ENCODE measurements at regions not wholly inside any gene's neighbourhood (a gene's known extent, or its start where the extent isn't known, plus 50 kb on each side); places are given as distances from the start of the nearest gene placed in this dataset.

DNA sequence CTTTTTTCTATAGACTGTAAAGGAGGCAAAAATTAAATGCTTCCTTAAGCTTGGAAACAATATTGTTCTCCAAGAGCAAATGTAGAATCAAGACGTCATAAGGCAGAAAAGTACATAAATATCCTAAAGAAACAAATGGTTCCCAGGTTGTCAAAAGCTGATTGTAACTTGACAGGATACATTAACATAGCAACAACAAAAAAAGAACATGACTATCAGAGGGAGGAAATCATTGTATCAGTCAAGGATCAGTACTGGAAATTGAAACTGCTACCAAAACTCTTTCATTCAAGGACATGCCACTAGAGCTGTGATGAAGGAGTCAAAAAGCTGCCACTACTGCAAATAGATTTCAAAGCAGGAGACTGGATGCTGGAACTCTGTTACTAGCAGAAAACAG is 168.3 kb downstream of the BTC start:
- DNase-seq (ENCODE audit: low read depth, low spot score): no peak

GRCh38 chr4:74627093-74627492 is 167.2 kb downstream of the BTC start:
- Histone ChIP-seq H3K4me3 (ENCODE audit: insufficient read length, low read depth) (no peak overlapping the region), H3K9ac (ENCODE audit: insufficient read length, low read depth) (no peak overlapping the region), H3K27me3 (ENCODE audit: insufficient read depth, insufficient read length) (no peaks in the 10 kb centered on the region), H3K9me3 (ENCODE audit: insufficient read depth, low read length) (no peaks in the 10 kb centered on the region), H3K36me3 (ENCODE audit: insufficient read depth, insufficient read length, low read length) (no peaks in the 10 kb centered on the region), H3K4me1 (ENCODE audit: insufficient read depth, insufficient read length) (no peaks in the 10 kb centered on the region)
- DNase-seq (ENCODE audit: low read depth, low spot score): no peak
- TF ChIP-seq SUZ12 (IDR thresholded peaks at IDR 0.05; ENCODE audit: extremely low read depth, insufficient read depth, insufficient read length) (no peak), YY1 (IDR thresholded peaks at IDR 0.05; ENCODE audit: insufficient read depth, insufficient read length) (no peak), ZNF274 (IDR thresholded peaks at IDR 0.05; ENCODE audit: low read depth, low read length) (no peak)

More for the DNA sequence above, 168.3 kb downstream of the BTC start:
- no peak overlapping the region for H3K9ac ChIP-seq (ENCODE audit: insufficient read length, low read depth)
- H3K9me3 ChIP-seq (ENCODE audit: insufficient read depth, low read length): no peaks in the 10 kb centered on the region
- H3K27me3 ChIP-seq (ENCODE audit: insufficient read depth, insufficient read length): no peaks in the 10 kb centered on the region
- H3K4me3 ChIP-seq (ENCODE audit: insufficient read length, low read depth): no peak overlapping the region
- no peak for TF ChIP-seq YY1 (IDR thresholded peaks at IDR 0.05; ENCODE audit: insufficient read depth, insufficient read length)
- no peak for TF ChIP-seq SUZ12 (IDR thresholded peaks at IDR 0.05; ENCODE audit: extremely low read depth, insufficient read depth, insufficient read length)
- no peak for TF ChIP-seq ZNF274 (IDR thresholded peaks at IDR 0.05; ENCODE audit: low read depth, low read length)
- no peaks in the 10 kb centered on the region for H3K4me1 ChIP-seq (ENCODE audit: insufficient read depth, insufficient read length)
- no peaks in the 10 kb centered on the region for H3K36me3 ChIP-seq (ENCODE audit: insufficient read depth, insufficient read length, low read length)

GRCh38 chr4:74627504-74627903 is 166.8 kb downstream of the BTC start:
- TF ChIP-seq ZNF274 (IDR thresholded peaks at IDR 0.05; ENCODE audit: low read depth, low read length): no peak
- no peak for TF ChIP-seq SUZ12 (IDR thresholded peaks at IDR 0.05; ENCODE audit: extremely low read depth, insufficient read depth, insufficient read length)
- TF ChIP-seq YY1 (IDR thresholded peaks at IDR 0.05; ENCODE audit: insufficient read depth, insufficient read length): no peak
- Histone ChIP-seq H3K4me1 (ENCODE audit: insufficient read depth, insufficient read length) (no peaks in the 10 kb centered on the region), H3K36me3 (ENCODE audit: insufficient read depth, insufficient read length, low read length) (no peaks in the 10 kb centered on the region)

DNA sequence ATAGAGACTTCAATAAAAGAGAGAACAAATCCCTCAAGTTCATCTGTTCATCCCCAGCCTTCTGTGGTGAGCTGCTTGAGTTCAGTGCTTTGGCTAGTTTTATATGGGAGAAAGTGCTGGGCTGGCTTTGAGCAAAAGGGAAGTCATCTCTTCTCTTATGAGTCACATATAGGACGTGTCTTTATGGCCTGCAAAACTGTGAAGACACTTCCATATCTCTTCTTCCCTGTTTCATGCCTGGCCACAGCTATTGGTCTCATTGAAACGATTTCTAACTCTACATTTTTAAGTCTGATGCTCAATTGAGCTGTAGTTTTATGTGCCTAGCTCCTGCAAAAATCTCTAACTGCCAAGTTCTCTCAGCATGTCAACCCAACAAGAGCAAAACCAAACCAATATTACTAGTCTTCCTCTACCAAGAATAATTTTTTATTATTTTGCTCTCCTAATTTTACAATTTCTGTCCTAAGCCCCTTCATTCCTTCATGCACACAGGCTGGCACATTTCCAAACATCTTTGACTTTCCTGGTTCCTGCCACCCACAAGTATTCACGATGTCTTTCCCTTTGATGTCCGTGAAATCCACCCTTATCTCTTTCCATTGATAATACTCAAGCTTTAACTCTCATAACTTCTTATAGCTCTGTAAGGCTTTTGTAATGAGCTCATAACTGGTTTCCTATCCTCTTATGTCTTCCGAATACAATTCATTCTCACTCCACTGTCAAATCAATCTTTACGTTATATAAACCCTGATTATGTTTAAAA is 165.3 kb downstream of the BTC start:
- no peaks in the 10 kb centered on the region for H3K4me1 ChIP-seq (ENCODE audit: insufficient read depth, insufficient read length)
- H3K9me3 ChIP-seq (ENCODE audit: insufficient read depth, low read length): no peaks in the 10 kb centered on the region
- TF ChIP-seq SUZ12 (IDR thresholded peaks at IDR 0.05; ENCODE audit: extremely low read depth, insufficient read depth, insufficient read length): no peak
- TF ChIP-seq YY1 (IDR thresholded peaks at IDR 0.05; ENCODE audit: insufficient read depth, insufficient read length): no peak
- TF ChIP-seq ZNF274 (IDR thresholded peaks at IDR 0.05; ENCODE audit: low read depth, low read length): no peak
- H3K36me3 ChIP-seq (ENCODE audit: insufficient read depth, insufficient read length, low read length): no peaks in the 10 kb centered on the region
- H3K27me3 ChIP-seq (ENCODE audit: insufficient read depth, insufficient read length): no peaks in the 10 kb centered on the region
- no peak overlapping the region for H3K4me3 ChIP-seq (ENCODE audit: insufficient read length, low read depth)
- no peak overlapping the region for H3K9ac ChIP-seq (ENCODE audit: insufficient read length, low read depth)
- no peak for DNase-seq (ENCODE audit: low read depth, low spot score)

More at GRCh38 chr4:74627504-74627903, 166.8 kb downstream of the BTC start:
- no peaks in the 10 kb centered on the region for H3K27me3 ChIP-seq (ENCODE audit: insufficient read depth, insufficient read length)
- H3K9me3 ChIP-seq (ENCODE audit: insufficient read depth, low read length): no peaks in the 10 kb centered on the region
- H3K4me3 ChIP-seq (ENCODE audit: insufficient read length, low read depth): no peak overlapping the region
- no peak overlapping the region for H3K9ac ChIP-seq (ENCODE audit: insufficient read length, low read depth)
- no peak for DNase-seq (ENCODE audit: low read depth, low spot score)

DNA sequence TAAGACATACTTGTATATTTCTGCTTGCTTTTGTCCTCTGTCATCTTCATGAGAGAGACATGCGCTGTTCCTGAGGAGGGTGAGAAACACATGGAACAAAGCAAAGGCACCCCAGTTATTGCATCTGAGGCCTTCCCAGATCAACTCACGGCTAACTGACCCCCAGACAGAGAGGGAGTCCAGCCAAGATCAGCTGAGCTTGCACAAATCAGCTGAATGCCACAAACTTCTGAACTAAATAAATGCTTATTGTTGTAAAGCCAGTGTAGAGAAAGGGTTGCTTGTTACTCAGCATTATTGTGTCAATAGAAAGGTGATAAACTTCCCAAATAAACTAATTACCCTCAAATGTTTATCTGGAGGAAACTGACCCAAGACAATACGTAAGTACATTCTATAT is 163.8 kb downstream of the BTC start:
- TF ChIP-seq SUZ12 (IDR thresholded peaks at IDR 0.05; ENCODE audit: extremely low read depth, insufficient read depth, insufficient read length) (no peak), YY1 (IDR thresholded peaks at IDR 0.05; ENCODE audit: insufficient read depth, insufficient read length) (no peak), ZNF274 (IDR thresholded peaks at IDR 0.05; ENCODE audit: low read depth, low read length) (no peak)
- Histone ChIP-seq H3K27me3 (ENCODE audit: insufficient read depth, insufficient read length) (no peaks in the 10 kb centered on the region), H3K9me3 (ENCODE audit: insufficient read depth, low read length) (no peaks in the 10 kb centered on the region), H3K9ac (ENCODE audit: insufficient read length, low read depth) (no peak overlapping the region), H3K4me3 (ENCODE audit: insufficient read length, low read depth) (no peak overlapping the region), H3K36me3 (ENCODE audit: insufficient read depth, insufficient read length, low read length) (no peaks in the 10 kb centered on the region), H3K4me1 (ENCODE audit: insufficient read depth, insufficient read length) (no peaks in the 10 kb centered on the region)
- no peak for DNase-seq (ENCODE audit: low read depth, low spot score)

DNA sequence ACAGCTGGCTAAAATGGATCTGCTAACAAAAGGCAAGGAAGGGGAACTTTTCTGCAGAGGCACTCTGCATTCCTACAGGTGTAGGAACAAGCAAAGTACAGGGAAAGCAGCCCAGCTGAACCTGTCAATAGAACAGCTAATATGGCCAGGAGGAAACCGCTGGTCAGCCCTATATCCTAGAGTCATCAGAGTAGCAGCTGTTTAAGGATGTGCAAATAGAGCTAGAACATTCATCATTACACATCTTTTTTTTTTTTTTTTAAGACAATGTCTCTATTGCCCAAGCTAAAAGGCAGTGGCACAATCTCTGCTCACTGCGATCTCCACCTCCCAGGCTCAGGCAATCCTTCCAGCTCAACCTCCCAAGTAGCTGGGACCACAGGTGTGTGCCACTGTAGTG is 163.0 kb downstream of the BTC start:
- no peak for TF ChIP-seq SUZ12 (IDR thresholded peaks at IDR 0.05; ENCODE audit: extremely low read depth, insufficient read depth, insufficient read length)
- TF ChIP-seq YY1 (IDR thresholded peaks at IDR 0.05; ENCODE audit: insufficient read depth, insufficient read length): no peak
- no peak for TF ChIP-seq ZNF274 (IDR thresholded peaks at IDR 0.05; ENCODE audit: low read depth, low read length)
- DNase-seq (ENCODE audit: low read depth, low spot score): no peak
- no peaks in the 10 kb centered on the region for H3K4me1 ChIP-seq (ENCODE audit: insufficient read depth, insufficient read length)

GRCh38 chr4:74631988-74632387 is 162.3 kb downstream of the BTC start:
- Histone ChIP-seq H3K9ac (ENCODE audit: insufficient read length, low read depth) (no peak overlapping the region), H3K27me3 (ENCODE audit: insufficient read depth, insufficient read length) (no peaks in the 10 kb centered on the region), H3K9me3 (ENCODE audit: insufficient read depth, low read length) (no peaks in the 10 kb centered on the region), H3K36me3 (ENCODE audit: insufficient read depth, insufficient read length, low read length) (no peaks in the 10 kb centered on the region), H3K4me1 (ENCODE audit: insufficient read depth, insufficient read length) (no peaks in the 10 kb centered on the region), H3K4me3 (ENCODE audit: insufficient read length, low read depth) (no peak overlapping the region)
- TF ChIP-seq SUZ12 (IDR thresholded peaks at IDR 0.05; ENCODE audit: extremely low read depth, insufficient read depth, insufficient read length) (no peak), YY1 (IDR thresholded peaks at IDR 0.05; ENCODE audit: insufficient read depth, insufficient read length) (no peak), ZNF274 (IDR thresholded peaks at IDR 0.05; ENCODE audit: low read depth, low read length) (no peak)
- DNase-seq (ENCODE audit: low read depth, low spot score): no peak

More for the DNA sequence above, 163.0 kb downstream of the BTC start:
- Histone ChIP-seq H3K27me3 (ENCODE audit: insufficient read depth, insufficient read length) (no peaks in the 10 kb centered on the region), H3K9me3 (ENCODE audit: insufficient read depth, low read length) (no peaks in the 10 kb centered on the region), H3K4me3 (ENCODE audit: insufficient read length, low read depth) (no peak overlapping the region), H3K36me3 (ENCODE audit: insufficient read depth, insufficient read length, low read length) (no peaks in the 10 kb centered on the region), H3K9ac (ENCODE audit: insufficient read length, low read depth) (no peak overlapping the region)

All from NT2/D1 (cell line).